Stromal cell of bone marrow (primary cell): ENCODE measurements at regions not wholly inside any gene's neighbourhood (a gene's known extent, or its start where the extent isn't known, plus 50 kb on each side); places are given as distances from the start of the nearest gene placed in this dataset.

Source experiments
- DNase-seq: peaks from one replicate; pipeline ENCODE4 v3.0.0-alpha.2; 2012; ENCODE audit warnings: low read depth

DNA sequence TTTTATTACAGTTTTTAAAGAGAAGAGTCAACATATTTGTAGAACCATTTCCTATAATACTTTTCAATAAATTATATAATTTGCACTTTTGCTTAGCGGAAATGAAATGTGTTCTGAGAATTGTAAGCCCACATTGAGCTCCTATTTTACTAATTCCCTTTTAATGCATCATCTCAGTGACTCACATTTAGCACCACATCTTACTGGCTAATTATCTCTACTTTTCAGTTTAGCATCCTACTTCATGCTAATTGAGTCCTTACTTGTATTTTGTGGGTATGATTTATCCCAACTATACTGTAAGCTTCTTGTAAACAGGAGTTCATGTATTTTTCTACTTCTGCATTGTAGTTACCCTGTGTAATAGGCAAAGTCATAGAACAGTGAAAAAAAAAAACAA is 67.5 kb downstream of the TMX1 start:
- no peak for DNase-seq

DNA sequence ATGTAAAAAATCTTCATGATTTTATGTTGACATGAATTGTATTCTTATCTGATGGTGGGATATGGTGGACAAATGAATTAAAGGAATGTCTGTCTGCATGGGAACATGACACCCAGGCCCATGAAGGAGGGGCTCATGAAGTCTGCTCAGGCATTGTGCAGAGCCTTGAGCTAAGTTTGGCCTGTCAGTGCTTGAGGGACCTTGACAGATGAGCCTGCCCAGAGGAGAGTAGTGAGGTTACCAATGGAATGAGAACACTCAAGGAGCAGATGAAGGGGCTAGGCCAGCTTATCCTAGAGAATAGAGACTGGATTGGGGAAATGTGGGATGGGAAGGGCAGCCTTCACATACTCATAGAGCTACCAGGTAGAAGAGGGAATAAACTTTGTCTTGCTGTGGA is 68.8 kb downstream of the TMX1 start:
- no peak for DNase-seq

DNA sequence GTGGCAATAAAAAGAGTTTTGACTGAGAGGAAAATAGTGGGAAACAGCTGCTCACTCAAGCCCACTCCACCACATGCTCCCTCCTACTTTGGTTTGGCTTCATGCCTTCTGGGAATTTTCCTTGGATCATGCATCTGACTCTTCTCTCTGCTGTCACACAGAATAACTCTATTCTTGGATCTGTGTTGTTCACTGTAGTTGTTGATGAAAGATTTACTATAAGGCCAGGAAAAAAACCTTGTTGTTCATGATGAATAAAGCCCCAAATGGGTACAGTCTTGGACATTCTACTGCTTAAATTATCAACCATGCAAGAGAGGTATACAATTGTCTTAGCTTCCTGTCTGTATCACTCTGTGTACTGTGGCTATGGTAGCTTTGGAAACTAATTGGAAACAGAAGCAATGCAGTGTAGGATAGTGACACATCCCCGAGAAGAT is 70.5 kb downstream of the TMX1 start:
- peak; percentile 61 for DNase-seq

DNA sequence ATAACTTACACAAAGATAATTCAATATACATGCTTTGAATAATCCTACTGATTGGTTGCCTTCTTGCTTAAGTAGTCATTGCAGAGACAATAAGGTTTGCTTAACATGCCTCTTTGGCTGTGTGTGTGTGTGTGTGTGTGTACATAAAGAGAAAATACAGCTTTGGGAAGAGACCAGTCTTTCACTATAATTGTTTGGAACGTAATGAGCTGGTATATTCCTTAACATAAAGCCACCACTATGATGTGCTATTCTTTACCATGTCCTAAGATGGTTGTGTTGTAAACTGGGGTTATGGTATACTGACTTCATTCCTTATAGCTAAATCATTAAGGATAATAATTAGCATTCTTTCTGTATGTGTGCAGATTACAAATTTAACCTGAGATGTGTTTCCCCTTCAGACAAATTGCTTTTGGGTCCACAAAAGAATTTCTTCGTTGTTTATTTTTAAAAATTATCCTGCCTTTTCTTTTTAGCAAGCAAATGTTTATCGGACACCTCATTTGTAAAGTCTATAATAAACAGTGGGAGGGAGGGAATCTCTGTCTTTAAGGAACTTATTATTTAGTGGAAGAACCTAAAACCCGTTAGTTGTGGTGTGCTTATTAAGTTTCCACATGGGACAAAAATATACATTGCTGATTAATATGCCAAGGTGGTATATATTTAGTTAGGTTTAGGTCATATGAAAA is 74.4 kb downstream of the TMX1 start:
- DNase-seq, result no peak

DNA sequence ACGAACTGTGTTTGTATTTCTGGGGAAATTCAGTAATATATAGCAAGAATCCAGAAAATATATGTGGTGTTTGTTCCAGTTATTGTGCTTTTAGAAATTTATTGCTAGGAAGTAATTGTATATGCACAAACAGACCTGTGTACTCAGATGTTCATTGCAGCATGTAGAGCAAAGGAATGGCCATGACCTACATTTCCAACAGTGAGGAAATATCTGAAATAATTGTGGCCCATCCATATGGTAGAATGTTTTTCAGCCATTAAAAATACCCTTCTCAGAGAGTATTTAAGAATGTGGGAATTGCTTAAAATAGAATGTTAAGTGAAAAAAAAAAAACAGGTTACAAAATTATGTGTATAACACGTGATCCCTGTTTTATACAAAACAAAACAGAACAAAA is 77.3 kb downstream of the TMX1 start:
- DNase-seq, result no peak

DNA sequence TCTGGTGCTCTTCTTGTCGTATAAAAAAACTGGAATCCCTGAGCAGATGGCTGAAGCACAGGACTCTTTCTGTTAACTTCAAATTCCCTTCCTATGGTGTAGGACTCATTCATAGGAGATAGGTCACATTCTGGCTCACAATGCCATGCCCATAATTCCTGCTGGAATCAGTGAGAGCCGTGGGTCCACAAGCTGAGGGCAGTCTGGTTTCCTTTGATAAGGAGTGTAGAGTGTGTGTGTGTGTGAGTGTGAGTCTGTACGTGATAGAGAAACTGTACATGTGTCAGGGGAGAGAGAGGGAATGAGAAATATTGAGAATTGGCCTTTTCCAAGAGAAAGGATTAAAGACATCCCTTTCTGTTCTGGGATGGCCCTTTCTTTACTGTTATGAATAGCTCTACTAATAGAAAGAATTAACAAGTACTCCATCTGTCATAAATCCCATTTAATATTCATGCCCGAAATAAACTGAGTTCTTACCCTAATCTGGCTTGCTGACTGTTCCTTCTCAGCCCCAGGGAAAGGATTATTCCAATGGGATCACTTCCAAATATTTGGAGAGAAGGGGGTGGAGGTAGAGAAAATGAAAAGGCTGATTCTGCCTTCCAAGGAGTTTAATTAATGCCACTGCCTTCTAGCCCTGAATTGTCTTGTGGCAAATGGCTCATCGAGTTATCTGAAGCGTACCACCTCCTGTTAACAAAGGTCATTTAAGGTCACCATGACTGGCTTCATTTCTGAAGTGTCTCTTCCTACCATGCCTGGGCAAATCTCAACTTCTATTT is 79.0 kb downstream of the TMX1 start:
- DNase-seq, result no peak

DNA sequence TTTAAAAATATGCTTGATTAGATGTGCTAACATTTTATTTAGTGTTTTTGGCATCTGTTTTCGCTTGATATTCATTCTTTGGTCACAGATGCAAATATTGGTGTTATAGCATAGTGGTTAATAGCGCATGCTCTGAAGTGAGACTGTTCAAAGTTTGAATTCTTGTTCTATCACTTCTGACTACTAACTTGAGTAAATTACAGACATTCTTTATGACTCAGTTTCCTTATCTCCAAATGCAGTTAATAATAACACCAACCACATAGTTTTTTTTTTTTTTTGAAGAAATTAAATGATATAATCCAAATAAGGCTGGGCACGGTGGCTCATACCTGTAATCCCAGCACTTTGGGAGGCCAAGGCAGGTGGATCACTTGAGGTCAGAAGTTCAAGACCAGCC is 81.0 kb downstream of the TMX1 start:
- no peak for DNase-seq

DNA sequence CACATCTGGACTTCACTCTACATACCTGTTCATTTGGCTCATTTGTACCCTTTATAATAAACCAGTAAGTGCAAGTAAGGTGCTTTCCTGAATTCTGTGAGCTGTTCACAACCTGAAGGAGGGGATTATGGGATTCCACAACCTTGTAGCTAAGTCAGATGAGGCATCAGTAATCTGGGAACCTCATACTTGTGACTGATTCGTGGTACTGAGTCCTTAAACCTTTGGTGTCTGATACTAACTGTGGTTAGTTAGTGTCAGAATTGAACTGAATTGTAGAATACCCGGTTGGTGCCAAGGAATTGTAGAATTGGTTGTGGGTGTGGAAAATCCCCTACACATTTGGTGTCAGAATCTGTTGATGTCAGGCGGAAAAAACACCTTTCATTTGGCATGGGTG is 83.4 kb downstream of the TMX1 start:
- DNase-seq, result no peak

DNA sequence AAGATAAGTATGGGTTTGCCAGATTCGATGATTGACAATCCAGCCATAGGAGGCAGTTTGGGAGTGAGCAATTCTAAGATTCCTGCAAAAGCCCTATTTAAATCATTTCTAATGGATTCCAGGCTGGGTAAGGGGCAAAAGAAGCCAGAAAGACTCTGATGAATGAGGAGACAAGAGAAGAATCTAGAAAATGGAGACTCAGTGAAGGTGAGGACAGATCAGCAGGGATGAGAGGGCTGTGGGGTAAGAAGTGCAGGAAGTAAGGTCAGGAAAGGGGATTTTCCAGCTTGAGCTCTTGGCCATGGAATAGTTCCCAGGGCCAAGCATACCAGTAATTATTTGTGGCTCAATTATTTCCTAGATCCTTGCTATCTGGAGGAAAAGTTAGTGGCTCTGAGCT is 87.3 kb downstream of the TMX1 start:
- no peak for DNase-seq

DNA sequence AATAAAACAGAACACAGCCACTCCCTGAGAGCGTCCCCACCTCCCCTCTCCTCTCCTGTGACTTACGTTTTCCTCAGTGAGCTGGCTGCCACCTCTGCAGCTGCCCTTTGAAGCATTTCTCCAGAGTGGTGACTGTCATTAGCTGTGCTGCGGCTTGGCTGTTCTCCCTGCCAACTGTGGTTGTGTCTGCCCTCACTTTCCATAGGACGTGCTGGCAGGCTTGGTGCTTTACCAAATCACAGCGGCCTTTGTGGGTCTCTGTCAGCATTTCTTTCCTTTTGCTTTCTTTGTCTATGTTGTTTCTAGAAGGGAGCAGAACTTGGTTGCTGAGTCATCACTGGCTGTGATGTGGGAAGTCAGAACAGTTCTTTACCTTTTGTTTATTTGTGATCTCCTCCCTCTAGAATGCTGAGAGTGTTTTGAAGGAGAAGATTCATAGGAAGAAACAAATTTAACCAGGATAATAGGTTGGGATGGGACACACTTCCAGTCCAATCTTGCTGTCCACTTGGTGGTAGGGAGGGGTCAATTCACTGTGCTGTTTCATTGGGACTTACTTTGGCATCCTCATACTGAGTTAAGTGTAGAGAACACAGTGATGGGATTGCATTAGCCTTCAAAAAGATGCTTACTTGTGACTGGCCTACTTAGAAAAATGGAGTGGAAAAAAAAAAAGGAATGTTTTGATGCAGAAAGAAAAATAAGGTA is 88.2 kb downstream of the TMX1 start:
- DNase-seq, result peak; percentile 55

DNA sequence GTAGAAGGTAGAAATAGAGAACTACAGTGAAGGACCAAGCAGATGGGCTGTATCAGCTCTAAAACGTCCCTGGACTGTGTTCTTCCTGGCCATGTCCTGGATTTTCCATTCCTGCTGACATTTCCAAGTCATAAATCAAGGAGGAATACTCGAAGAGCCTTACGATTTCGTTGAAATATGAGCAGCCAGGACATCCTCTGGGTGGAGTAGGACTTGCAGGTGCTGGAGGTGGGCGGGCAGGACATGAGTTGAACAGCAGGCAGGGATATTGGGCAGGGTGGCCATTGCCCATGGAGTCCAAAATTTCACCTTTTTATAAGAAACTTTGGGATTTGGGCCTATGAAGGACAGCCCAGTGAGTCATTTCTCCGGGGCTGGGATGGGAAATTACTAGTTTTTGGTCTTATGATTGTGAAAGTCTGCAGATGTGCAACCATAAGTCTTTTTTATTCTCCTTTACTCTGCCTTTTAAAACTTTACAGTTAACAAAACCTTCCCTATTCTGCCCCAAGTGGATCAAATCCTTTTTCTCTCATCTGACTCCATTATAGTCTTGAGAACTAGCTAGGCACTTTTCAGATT is 88.8 kb downstream of the TMX1 start:
- peak; percentile 73 for DNase-seq

DNA sequence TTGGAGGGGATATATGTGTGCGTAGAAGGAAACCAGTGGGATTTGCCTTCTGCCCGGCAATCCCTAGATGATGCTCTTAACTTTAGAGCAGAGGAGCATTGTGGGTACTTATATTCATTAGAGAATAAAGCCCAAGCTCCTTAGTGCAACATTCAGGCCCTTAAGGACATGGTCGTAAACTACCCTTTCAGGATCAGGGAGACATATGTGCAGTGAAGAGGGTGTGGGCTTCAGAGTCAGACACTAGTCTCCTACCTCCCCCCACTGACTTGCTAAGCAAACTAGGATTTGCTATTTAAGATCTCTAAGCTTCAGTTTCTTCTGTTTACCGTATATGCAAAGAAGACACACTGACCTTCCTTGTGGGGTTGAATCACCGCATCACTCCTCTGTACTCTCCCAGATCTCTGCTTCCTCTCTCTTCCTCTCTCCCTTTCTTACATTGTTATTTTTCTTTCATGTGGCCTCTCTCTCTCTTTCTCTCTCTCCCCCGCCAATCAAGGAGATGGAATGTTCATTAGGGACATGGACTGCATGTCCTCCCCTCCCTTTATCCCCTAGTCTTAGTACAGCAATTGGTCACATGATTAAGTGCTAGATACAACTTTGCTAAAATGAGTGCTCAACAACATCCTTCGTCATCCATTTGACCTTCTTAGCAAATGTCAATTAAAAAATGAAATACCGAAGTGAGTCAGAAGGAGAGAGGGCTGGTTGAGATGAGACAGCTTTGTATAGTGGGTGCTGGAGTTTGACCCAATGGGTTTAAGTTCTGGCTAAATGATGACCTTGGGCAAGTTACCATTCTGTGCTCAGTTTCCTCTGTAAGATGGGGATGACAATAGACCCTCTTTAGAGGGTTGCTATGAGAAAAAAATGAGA is 91.7 kb downstream of the TMX1 start:
- no peak for DNase-seq

DNA sequence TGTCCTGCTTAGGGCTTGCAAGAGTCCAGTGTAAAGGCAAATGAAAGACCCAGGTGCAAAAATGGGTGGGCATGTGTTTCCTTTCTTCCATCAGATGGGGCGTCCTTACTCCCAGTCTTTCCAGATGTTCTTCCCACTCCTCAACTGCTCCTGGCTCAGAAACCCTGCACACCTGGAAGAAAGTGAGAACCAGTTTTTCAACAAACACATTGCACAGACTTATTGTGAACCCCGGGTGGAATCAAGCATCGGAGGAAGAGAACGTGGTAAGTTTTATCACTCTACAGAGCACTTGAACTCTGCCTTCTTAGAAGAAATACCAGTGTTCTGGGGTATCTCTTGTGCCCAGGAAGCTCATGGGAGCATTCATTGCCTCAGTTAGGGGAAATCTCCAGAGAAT is 93.3 kb downstream of the TMX1 start:
- no peak for DNase-seq

DNA sequence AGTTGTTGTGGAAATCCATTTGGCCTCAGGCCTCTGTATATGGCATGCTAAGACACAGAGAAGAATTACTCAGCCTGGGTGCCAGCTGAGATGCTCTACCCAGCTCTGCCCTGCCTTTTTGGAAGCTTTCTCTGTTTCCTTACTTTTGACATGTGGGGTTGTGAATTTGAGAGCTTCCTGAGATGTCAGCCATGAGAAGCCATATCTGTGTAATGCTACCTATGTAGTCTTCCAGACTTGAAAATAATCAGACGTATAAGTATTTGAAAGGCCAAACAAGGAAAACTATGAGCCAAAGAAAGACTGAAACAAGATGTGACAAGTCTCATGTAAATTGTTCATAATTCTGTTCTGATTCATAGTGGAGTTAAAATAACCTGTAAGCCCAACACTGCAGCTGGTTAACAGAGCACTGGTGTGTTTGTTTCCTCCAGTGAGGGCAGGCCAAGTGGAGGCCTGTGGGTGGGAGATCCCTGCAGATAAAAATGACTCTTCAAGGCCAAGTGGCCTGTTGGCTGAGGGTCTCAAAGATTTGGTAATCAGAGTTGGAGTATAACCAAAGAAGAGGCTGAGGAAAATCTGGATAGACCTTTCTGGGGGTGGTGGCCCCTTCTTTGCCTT is 94.0 kb downstream of the TMX1 start:
- DNase-seq, result no peak

DNA sequence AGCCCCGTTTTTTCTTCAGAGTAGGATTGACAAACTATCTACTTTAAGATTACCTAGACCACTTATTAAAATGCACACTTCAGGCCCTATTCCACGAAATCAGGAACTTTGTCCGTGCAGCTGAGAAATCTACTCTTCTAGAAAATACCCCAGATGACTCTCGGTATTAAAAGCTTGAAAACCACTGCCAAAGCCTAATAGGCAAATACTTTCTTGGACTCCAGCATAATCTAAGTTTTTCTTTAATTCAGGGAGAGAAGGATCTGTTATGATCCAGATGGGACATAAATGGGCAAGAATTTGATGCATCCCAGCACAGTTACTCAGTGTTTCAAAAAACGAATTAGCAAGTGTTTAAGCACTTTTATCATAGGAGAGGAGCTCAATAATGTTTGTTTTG is 94.5 kb downstream of the TMX1 start:
- no peak for DNase-seq

DNA sequence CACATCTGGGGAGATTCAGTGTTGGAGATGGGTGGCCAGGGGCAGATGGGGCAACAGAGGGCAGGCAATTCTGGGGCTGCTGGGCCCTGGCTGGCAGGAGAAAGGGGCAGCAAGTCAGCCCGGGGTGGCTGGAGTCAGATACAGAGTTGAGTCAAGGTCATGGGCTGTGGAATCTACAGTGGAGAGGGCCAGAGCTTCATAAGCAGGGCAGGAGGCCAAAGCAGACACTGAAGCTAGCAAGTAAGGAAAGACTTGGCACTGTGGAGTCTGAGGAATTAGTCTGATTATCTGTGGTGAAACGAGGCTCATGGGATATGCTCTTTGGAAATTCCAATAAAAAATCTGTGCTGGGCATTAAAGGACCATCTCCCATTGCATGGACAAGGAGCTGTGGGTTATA is 95.5 kb downstream of the TMX1 start:
- DNase-seq, result peak; percentile 54

DNA sequence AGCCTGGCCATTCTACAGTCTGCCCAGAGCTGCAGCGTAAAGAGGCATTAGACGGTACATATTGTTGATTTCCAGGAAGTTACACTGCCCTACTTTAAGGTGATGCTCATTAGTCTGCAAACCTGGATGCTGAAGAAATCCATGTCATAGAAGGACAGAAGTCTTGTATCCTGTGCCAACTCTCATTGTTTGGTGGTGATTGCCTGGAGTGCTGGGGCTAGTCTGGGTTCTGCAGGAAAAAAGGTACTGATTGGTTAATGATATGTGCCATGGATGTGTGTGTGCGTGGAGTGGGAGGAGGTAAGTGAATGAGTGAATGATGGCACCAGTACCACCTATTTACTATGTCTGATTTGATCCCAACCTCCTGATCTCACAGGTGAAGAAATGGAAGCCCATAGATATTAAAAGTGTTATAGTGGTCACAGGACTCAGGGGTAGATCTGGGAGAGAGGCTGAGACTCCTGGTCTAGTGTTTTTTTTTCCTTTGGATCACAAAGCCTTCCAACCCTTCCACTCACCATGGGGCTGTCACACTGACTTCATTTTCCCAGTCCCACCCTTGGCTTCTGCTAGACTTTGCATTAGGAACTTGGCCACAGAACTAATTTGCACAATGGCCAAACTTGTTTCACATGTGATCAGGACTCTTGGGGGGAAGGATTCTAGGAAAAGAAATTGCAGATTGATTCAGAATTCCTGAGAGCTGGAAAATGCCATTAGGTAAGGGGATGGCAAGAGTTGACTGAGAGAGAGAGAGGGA is 96.1 kb downstream of the TMX1 start:
- no peak for DNase-seq

DNA sequence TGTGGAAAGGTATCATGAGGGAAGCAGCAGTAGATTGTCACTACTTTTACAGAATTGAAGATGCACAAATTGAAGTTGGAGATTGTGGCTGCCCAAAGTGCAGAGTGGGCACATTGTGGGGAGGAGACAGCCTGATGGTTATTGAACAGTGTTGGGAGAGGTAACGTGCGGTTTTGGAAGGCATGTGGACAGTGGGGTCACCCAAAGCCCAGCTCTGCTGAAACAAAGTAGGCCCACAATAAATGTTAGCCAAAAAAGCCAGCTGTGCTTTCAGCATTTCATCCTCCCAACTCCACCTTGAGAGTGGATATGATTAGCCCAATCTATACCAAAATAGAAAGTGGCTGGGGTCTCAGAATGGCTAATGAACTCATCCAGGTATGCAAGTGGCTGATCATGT is 96.7 kb downstream of the TMX1 start:
- no peak for DNase-seq

DNA sequence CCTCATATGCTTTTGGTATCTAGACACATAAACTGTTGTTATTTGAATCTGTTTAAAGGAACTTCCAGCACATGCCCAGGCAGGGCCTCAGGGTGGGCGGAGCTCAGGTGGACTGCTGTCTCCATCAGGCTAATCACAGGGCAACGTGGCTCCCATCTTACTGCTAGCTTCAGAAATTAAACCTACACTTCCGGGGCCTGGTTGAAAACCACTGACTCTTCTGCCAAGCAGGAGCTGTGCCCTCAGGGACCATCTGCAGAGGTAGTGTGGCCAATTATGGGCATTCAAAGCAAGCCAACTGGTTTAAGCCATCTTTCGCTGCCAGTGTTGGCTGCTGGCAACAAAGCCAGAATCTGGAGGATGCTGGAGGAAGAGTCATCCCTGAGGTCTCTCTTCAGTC is 97.5 kb downstream of the TMX1 start:
- no peak for DNase-seq

DNA sequence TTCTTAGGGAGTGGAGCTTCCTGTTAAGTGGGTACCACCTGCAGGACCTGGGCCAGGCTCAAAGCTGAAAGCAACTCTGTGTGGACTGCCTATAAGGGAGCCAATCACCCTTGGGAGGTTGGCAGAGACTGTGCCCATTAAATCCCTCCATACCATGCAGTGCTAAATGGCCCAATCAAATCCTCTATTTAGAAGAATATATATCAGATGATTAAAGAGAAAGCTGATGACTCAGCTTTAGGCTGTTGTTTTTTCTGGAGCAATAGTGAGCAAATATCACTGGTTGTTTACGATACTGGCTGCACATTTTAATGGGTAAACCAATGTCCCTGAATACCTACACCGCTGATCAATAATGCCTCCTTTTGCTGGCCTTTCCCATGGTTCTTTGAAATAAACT is 101.3 kb downstream of the TMX1 start:
- DNase-seq, result no peak

DNA sequence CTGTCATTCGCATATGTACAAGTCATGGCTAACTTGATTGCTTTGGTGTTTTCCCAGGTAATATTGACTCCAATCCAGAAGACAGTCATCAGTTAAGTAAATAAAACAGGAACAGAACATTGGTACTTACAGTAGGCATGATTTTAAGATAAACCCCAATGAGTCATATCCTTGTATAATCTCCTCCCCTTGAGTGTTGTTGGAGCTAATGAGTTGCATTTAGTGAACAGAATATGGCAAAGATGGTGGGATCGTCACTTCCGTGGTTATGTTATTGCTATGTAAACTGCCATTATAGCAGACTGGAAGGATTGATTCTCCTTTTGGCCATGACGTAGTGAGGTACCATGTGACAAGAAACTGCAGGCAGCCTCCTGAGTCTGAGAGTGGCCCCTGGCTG is 102.2 kb downstream of the TMX1 start:
- no peak for DNase-seq
